GM23248 (cell line): ENCODE measurements at regions not wholly inside any gene's neighbourhood (a gene's known extent, or its start where the extent isn't known, plus 50 kb on each side); places are given as distances from the start of the nearest gene placed in this dataset.

Experiments used
- DNase-seq: peaks from one replicate; pipeline ENCODE4 v3.0.0-alpha.2; 2015
- H2AFZ ChIP-seq: fragments of 200-600 bp; sonication (generic); 2 replicates; pipeline ENCODE4 v1.6.1; 2016; ENCODE audit warnings: antibody characterized with exemption
- H3F3A ChIP-seq: fragments of 200-600 bp; sonication (generic); 2 replicates; pipeline ENCODE4 v1.6.1; 2016; ENCODE audit warnings: mild to moderate bottlenecking, antibody characterized with exemption, mixed run types; ENCODE audit not compliant: insufficient read depth
- H3K27ac ChIP-seq: fragments of 200-600 bp; sonication (generic); 2 replicates; pipeline ENCODE4 v1.5.1; 2016; ENCODE audit warnings: mild to moderate bottlenecking
- H3K27me3 ChIP-seq: fragments of 200-600 bp; sonication (generic); replicated peaks from 2 replicates; pipeline ENCODE4 v1.6.1; 2016; ENCODE audit warnings: mild to moderate bottlenecking; ENCODE audit not compliant: insufficient read depth
- H3K36me3 ChIP-seq: fragments of 200-600 bp; sonication (generic); 2 replicates; pipeline ENCODE4 v1.6.1; 2016; ENCODE audit warnings: low read depth, mild to moderate bottlenecking
- H3K4me1 ChIP-seq: fragments of 200-600 bp; sonication (generic); 2 replicates; pipeline ENCODE4 v1.6.1; 2016; ENCODE audit warnings: mild to moderate bottlenecking; ENCODE audit not compliant: insufficient read depth
- H3K4me2 ChIP-seq: fragments of 200-600 bp; sonication (generic); one replicate; pipeline ENCODE4 v1.6.1; 2016; ENCODE audit warnings: mild to moderate bottlenecking; ENCODE audit not compliant: unreplicated experiment
- H3K4me3 ChIP-seq: fragments of 200-600 bp; sonication (generic); 2 replicates; pipeline ENCODE4 v1.5.1; 2016; ENCODE audit warnings: mild to moderate bottlenecking
- H3K79me2 ChIP-seq: fragments of 200-600 bp; sonication (generic); 2 replicates; pipeline ENCODE4 v1.6.1; 2016; ENCODE audit warnings: mild to moderate bottlenecking; ENCODE audit not compliant: insufficient read depth
- H3K9ac ChIP-seq: fragments of 200-600 bp; sonication (generic); 2 replicates; pipeline ENCODE4 v1.6.1; 2016; ENCODE audit warnings: mild to moderate bottlenecking
- H3K9me2 ChIP-seq: fragments of 200-600 bp; sonication (generic); 2 replicates; pipeline ENCODE4 v1.6.1; 2016; ENCODE audit warnings: mixed run types, mild to moderate bottlenecking, moderate library complexity; ENCODE audit not compliant: insufficient read depth
- H3K9me3 ChIP-seq: fragments of 200-600 bp; sonication (generic); one replicate; pipeline ENCODE4 v1.6.1; 2017; ENCODE audit warnings: low read depth
- H4K20me1 ChIP-seq: fragments of 200-600 bp; sonication (generic); 2 replicates; pipeline ENCODE4 v1.6.0; 2016; ENCODE audit not compliant: insufficient read depth
- EZH2 ChIP-seq: fragments of 200-600 bp; sonication (generic); IDR thresholded peaks from 2 replicates; pipeline ENCODE4 v1.6.1; 2018; ENCODE audit warnings: antibody characterized with exemption, mild to moderate bottlenecking; ENCODE audit not compliant: insufficient read depth, poor library complexity, severe bottlenecking
- EZH2phosphoT487 ChIP-seq: fragments of 200-600 bp; sonication (generic); IDR thresholded peaks from 2 replicates; pipeline ENCODE4 v1.6.1; 2018; ENCODE audit warnings: antibody characterized with exemption, moderate library complexity, mild to moderate bottlenecking, low read depth; ENCODE audit not compliant: insufficient read depth
- WGBS, 2 experiments: methylation state at CpG; one replicate each; pipeline ENCODE4 v1.1.6; 2015 to 2017; ENCODE audit warnings: low lambda C conversion rate in 2 of 2, low coverage in 1 of 2; ENCODE audit errors: missing lambda C conversion rate in 2 of 2; 5-methylcytosine and 5-hydroxymethylcytosine counted together
- in situ Hi-C: fragments of 300-500 bp; cut with MboI; formaldehyde crosslinking; loops from 2 replicates; pipeline ENCODE4 v1.15.0; 2020

GRCh38 chr16:73390491-73390890, 342.6 kb upstream of the ZFHX3 start:
- no peak overlapping the region for H3K4me2 ChIP-seq
- in situ Hi-C loops, result no loop called here

DNA sequence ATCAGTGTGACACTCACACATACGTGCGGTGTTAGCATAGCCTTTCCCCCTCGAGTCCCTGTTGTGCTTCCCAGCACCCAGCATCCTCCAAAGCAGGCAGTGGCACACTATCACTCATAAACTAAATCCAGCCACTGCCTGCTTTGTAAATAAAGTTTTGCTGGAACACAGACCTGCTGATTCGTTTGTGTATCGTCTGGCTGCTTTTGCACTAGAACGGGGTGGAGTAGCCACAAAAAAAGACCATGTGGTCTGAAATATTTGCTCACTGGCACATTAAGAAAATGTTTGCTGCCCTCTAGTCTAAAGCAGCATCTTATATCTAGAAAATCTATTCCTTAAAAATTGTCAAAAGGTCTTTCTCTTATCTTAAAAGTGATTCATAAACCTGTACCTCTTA, 341.2 kb upstream of the ZFHX3 start:
- 41 to 42% methylated on average over 6 of the region's 6 CpGs for WGBS, 2 experiments
- no peaks in the 10 kb centered on the region for H4K20me1 ChIP-seq
- no peak overlapping the region for H2AFZ ChIP-seq
- no peaks in the 10 kb centered on the region for H3K36me3 ChIP-seq
- in situ Hi-C loops, result no loop called here
- no peaks in the 10 kb centered on the region for H3K79me2 ChIP-seq
- H3F3A ChIP-seq, result no peaks in the 10 kb centered on the region
- H3K9ac ChIP-seq, result no peak overlapping the region
- no peak for DNase-seq
- TF ChIP-seq EZH2 (no peak), EZH2phosphoT487 (no peak)
- no peaks in the 10 kb centered on the region for H3K9me3 ChIP-seq
- no peak overlapping the region for H3K4me3 ChIP-seq
- H3K27ac ChIP-seq, result no peak overlapping the region
- H3K4me2 ChIP-seq, result no peak overlapping the region
- H3K9me2 ChIP-seq, result no peaks in the 10 kb centered on the region
- no peaks in the 10 kb centered on the region; the same call in 1 of the 2 replicates for H3K27me3 ChIP-seq
- H3K4me1 ChIP-seq, result 0 out of 2 replicates have a peak, but pooled peaks cover 3% of the 10 kb centered on the region

More at GRCh38 chr16:73390491-73390890, 342.6 kb upstream of the ZFHX3 start:
- H3K4me3 ChIP-seq, result no peak overlapping the region
- 63 to 73% methylated on average over 5 of the region's 5 CpGs for WGBS, 2 experiments
- H3K27me3 ChIP-seq, result no peaks in the 10 kb centered on the region; the same call in 1 of the 2 replicates
- H3K36me3 ChIP-seq, result no peaks in the 10 kb centered on the region
- 0 out of 2 replicates have a peak, but pooled peaks cover 3% of the 10 kb centered on the region for H3K4me1 ChIP-seq
- H3K9me2 ChIP-seq, result no peaks in the 10 kb centered on the region
- DNase-seq, result no peak
- no peak overlapping the region for H3K9ac ChIP-seq
- H3F3A ChIP-seq, result no peaks in the 10 kb centered on the region
- H3K27ac ChIP-seq, result no peak overlapping the region
- H2AFZ ChIP-seq, result no peak overlapping the region
- no peaks in the 10 kb centered on the region for H4K20me1 ChIP-seq
- H3K9me3 ChIP-seq, result no peaks in the 10 kb centered on the region
- TF ChIP-seq EZH2phosphoT487, result no peak
- no peak for TF ChIP-seq EZH2
- no peaks in the 10 kb centered on the region for H3K79me2 ChIP-seq

DNA sequence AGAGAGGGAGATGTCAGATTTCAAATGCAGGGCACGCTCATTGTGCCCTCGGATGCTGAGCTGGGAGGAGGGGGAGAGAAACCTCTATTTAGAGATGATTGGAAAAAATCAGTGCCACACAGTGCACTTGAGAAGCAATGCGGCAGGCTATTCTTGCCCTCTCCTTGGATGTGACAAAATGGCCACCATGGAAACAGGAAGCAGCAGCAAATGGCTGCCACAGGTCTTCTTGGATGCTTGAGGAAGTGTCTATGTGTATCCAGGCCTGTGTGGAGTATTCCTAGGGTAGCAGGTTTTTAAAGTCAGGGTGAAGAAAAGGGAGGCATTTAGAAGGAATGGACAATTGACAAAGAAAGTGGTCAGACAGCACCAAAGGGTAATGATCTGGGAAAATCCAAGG, 340.1 kb upstream of the ZFHX3 start:
- Histone ChIP-seq H4K20me1 (no peaks in the 10 kb centered on the region), H3K27me3 (no peaks in the 10 kb centered on the region; the same call in 1 of the 2 replicates), H3K27ac (no peak overlapping the region), H3F3A (no peaks in the 10 kb centered on the region), H3K4me2 (no peak overlapping the region), H3K9me3 (no peaks in the 10 kb centered on the region), H3K36me3 (no peaks in the 10 kb centered on the region), H2AFZ (no peak overlapping the region), H3K9ac (no peak overlapping the region), H3K9me2 (no peaks in the 10 kb centered on the region), H3K4me3 (no peak overlapping the region), H3K4me1 (0 out of 2 replicates have a peak, but pooled peaks cover 3% of the 10 kb centered on the region), H3K79me2 (no peaks in the 10 kb centered on the region)
- in situ Hi-C loops, result no loop called here
- 58 to 72% methylated on average over 3 of the region's 3 CpGs for WGBS, 2 experiments
- TF ChIP-seq EZH2, result no peak
- TF ChIP-seq EZH2phosphoT487, result no peak
- DNase-seq, result no peak

DNA sequence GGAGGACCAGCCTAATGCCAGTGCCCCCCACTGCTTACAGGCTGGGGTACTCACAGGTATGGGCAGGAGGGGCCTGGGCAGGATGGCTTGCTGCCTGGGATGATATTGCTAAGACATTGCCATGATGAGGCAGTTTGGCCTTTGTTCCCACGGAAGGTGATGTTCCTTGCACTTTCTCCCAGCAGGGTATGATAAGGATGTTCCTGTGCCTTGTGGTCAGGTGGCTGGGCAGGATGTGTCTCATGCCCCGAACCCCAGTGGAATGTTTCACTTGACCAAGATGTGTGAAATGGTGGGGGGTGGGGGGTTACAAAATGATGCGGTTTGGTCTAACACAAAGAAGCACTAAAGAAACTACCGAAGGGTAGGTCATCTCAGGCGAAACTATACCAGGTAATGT, 337.8 kb upstream of the ZFHX3 start:
- DNase-seq, result no peak
- Histone ChIP-seq H3K9ac (no peak overlapping the region), H3K79me2 (no peaks in the 10 kb centered on the region), H3K36me3 (no peaks in the 10 kb centered on the region), H3K27ac (no peak overlapping the region), H2AFZ (no peak overlapping the region), H3K4me1 (no peaks in the 10 kb centered on the region), H4K20me1 (no peaks in the 10 kb centered on the region), H3K4me2 (no peak overlapping the region), H3K9me2 (no peaks in the 10 kb centered on the region), H3K27me3 (no peaks in the 10 kb centered on the region; the same call in 1 of the 2 replicates), H3K4me3 (no peak overlapping the region), H3F3A (no peaks in the 10 kb centered on the region), H3K9me3 (no peaks in the 10 kb centered on the region)
- in situ Hi-C loops, result no loop called here
- WGBS, 2 experiments, result 31 to 35% methylated on average over 5 of the region's 5 CpGs
- TF ChIP-seq EZH2 (no peak), EZH2phosphoT487 (no peak)
